Hepatocyte (in vitro differentiated cells): ENCODE measurements at regions not wholly inside any gene's neighbourhood (a gene's known extent, or its start where the extent isn't known, plus 50 kb on each side); places are given as distances from the start of the nearest gene placed in this dataset.

ENCODE experiments used
- CTCF ChIP-seq: fragments of 200-600 bp; sonication (generic); IDR thresholded peaks from 2 replicates; pipeline ENCODE4 v1.5.1; 2016; ENCODE audit warnings: antibody characterized with exemption, mild to moderate bottlenecking; ENCODE audit not compliant: poor library complexity
- EZH2 ChIP-seq: fragments of 200-600 bp; sonication (generic); IDR thresholded peaks from 2 replicates; pipeline ENCODE4 v1.6.1; 2016; ENCODE audit warnings: antibody characterized with exemption, mild to moderate bottlenecking, borderline replicate concordance

GRCh38 chr21:16908077-16908476 is 604.8 kb upstream of the CXADR start:
- TF ChIP-seq CTCF: no peak
- TF ChIP-seq EZH2: no peak
